IMR-90 (cell line): ENCODE measurements at regions not wholly inside any gene's neighbourhood (a gene's known extent, or its start where the extent isn't known, plus 50 kb on each side); places are given as distances from the start of the nearest gene placed in this dataset.

ENCODE experiments used
- ATAC-seq: fragments of 200-7000 bp; cut with Tn5 transposase; 2 replicates; pipeline ENCODE4 v1.9.1; 2020; ENCODE audit warnings: low read depth, mild to moderate bottlenecking, moderate library complexity
- BruUV-seq: library from RNA; stranded (reverse); fragments of 400-500 nt; replicated peaks from 2 replicates; lab custom pipeline; 2021; lab: Mats Ljungman, UMichigan
- CTCF ChIA-PET: fragments of 300-600 bp; formaldehyde crosslinking; extraction: SDS; loops from one replicate; lab custom pipeline; 2021; ENCODE audit warnings: antibody characterized with exemption; lab: Yijun Ruan, JAX
- POLR2A ChIA-PET: fragments of 300-600 bp; sonication (Branson Sonifier 250); formaldehyde crosslinking; loops from one replicate; lab custom pipeline; 2022; ENCODE audit warnings: antibody characterized with exemption; ENCODE audit not compliant: unreplicated experiment; lab: Charles Lee
- DNase-seq: peaks from one replicate; pipeline ENCODE4 v3.0.0; 2013
- H2AFZ ChIP-seq: replicated peaks from 2 replicates; pipeline ENCODE3; 2013; ENCODE audit warnings: low read length, mild to moderate bottlenecking; ENCODE audit not compliant: poor library complexity
- H2AK5ac ChIP-seq: 2 replicates; pipeline ENCODE4 v1.6.1; 2013; ENCODE audit warnings: low read depth, low read length, inconsistent platforms
- H2AK9ac ChIP-seq: replicated peaks from 2 replicates; pipeline ENCODE3; 2013; ENCODE audit warnings: mild to moderate bottlenecking, low read depth, low read length, moderate library complexity; ENCODE audit not compliant: poor library complexity
- H2BK120ac ChIP-seq: 2 replicates; pipeline ENCODE4 v1.6.1; 2013; ENCODE audit warnings: low read depth, low read length, inconsistent platforms
- H2BK15ac ChIP-seq: 3 replicates; pipeline ENCODE4 v1.6.1; 2013; ENCODE audit warnings: low read depth, low read length, inconsistent platforms
- H2BK20ac ChIP-seq: 2 replicates; pipeline ENCODE4 v1.6.1; 2013; ENCODE audit warnings: low read depth, mild to moderate bottlenecking, inconsistent platforms, low read length, moderate library complexity
- H2BK5ac ChIP-seq: 2 replicates; pipeline ENCODE4 v1.6.1; 2013; ENCODE audit warnings: mild to moderate bottlenecking, low read depth, low read length, inconsistent platforms; ENCODE audit not compliant: poor library complexity, severe bottlenecking
- H3K14ac ChIP-seq: replicated peaks from 2 replicates; pipeline ENCODE4 v1.6.1; 2013; ENCODE audit warnings: low read depth, low read length, inconsistent platforms
- H3K18ac ChIP-seq: 2 replicates; pipeline ENCODE4 v1.6.1; 2013; ENCODE audit warnings: low read depth, low read length, control low read depth
- H3K23ac ChIP-seq: 2 replicates; pipeline ENCODE4 v1.6.1; 2013; ENCODE audit warnings: low read depth, low read length, inconsistent platforms
- H3K27ac ChIP-seq: 2 replicates; pipeline ENCODE4 v1.5.1; 2013; ENCODE audit warnings: mild to moderate bottlenecking, control low read depth, low read length; ENCODE audit not compliant: insufficient read depth
- H3K27me3 ChIP-seq: 2 replicates; pipeline ENCODE4 v1.6.1; 2013; ENCODE audit warnings: low read length; ENCODE audit not compliant: control insufficient read depth, insufficient read depth
- H3K36me3 ChIP-seq: 2 replicates; pipeline ENCODE4 v1.6.1; 2013; ENCODE audit warnings: low read length, mixed read lengths; ENCODE audit not compliant: control insufficient read depth, insufficient read depth
- H3K4ac ChIP-seq: 2 replicates; pipeline ENCODE4 v1.6.1; 2013; ENCODE audit warnings: low read depth, low read length, inconsistent platforms
- H3K4me1 ChIP-seq: 2 replicates; pipeline ENCODE4 v1.6.1; 2013; ENCODE audit warnings: low read length, mixed read lengths; ENCODE audit not compliant: control insufficient read depth, insufficient read depth
- H3K4me2 ChIP-seq: 2 replicates; pipeline ENCODE4 v1.6.1; 2013; ENCODE audit warnings: low read depth, mild to moderate bottlenecking, control low read depth, low read length, moderate library complexity
- H3K4me3 ChIP-seq: 2 replicates; pipeline ENCODE4 v1.5.1; 2013; ENCODE audit warnings: low read depth, mild to moderate bottlenecking, control low read depth, low read length, moderate library complexity; ENCODE audit not compliant: insufficient read depth
- H3K56ac ChIP-seq: 2 replicates; pipeline ENCODE4 v1.6.1; 2013; ENCODE audit warnings: low read length, inconsistent platforms; ENCODE audit not compliant: insufficient read depth; ENCODE audit errors: extremely low read depth
- H3K79me1 ChIP-seq, 2 experiments: 2 replicates each; pipeline ENCODE4 v1.6.1; 2013; ENCODE audit warnings: low read length in 2 of 2, inconsistent platforms in 1 of 2, low read depth in 1 of 2
- H3K9ac ChIP-seq: 2 replicates; pipeline ENCODE4 v1.6.1; 2013; ENCODE audit warnings: low read depth, low read length, control low read depth
- H3K9me1 ChIP-seq: 2 replicates; pipeline ENCODE4 v1.6.1; 2013; ENCODE audit warnings: low read length, inconsistent platforms; ENCODE audit not compliant: insufficient read depth
- H3K9me3 ChIP-seq: 2 replicates; pipeline ENCODE4 v1.6.1; 2013; ENCODE audit warnings: low read length; ENCODE audit not compliant: control insufficient read depth, insufficient read depth
- H4K20me1 ChIP-seq: 2 replicates; pipeline ENCODE4 v1.6.1; 2013; ENCODE audit warnings: low read length, inconsistent platforms; ENCODE audit not compliant: insufficient read depth
- H4K5ac ChIP-seq: 2 replicates; pipeline ENCODE4 v1.6.1; 2013; ENCODE audit warnings: mild to moderate bottlenecking, low read depth, low read length, control low read depth
- H4K8ac ChIP-seq, 2 experiments: 2 replicates each; pipeline ENCODE4 v1.6.1; 2013; ENCODE audit warnings: low read depth in 2 of 2, low read length in 2 of 2, control low read depth in 1 of 2, inconsistent platforms in 1 of 2
- H4K91ac ChIP-seq: 2 replicates; pipeline ENCODE4 v1.6.1; 2013; ENCODE audit warnings: low read depth, low read length, inconsistent platforms; ENCODE audit not compliant: insufficient read depth
- BHLHE40 ChIP-seq: fragments of 150-350 bp; IDR thresholded peaks from 2 replicates; pipeline ENCODE4 v1.6.1; 2016; ENCODE audit warnings: mild to moderate bottlenecking, low read depth, low read length
- CEBPB ChIP-seq: IDR thresholded peaks from 2 replicates; pipeline ENCODE4 v1.6.1; 2012; ENCODE audit warnings: low read depth, low read length, improper control_type of control experiment
- CHD1 ChIP-seq: IDR thresholded peaks from 2 replicates; pipeline ENCODE4 v1.6.1; 2012; ENCODE audit warnings: low read depth, low read length, improper control_type of control experiment
- CTCF ChIP-seq: conservative IDR thresholded peaks from 2 replicates; pipeline ENCODE4 v1.5.1; 2012; ENCODE audit warnings: mild to moderate bottlenecking, low read depth, low read length, improper control_type of control experiment
- ELK1 ChIP-seq: fragments of 150-350 bp; IDR thresholded peaks from 2 replicates; pipeline ENCODE4 v1.6.1; 2016; ENCODE audit warnings: low read depth, mild to moderate bottlenecking, low read length, moderate library complexity, borderline replicate concordance
- FOS ChIP-seq: fragments of 150-350 bp; IDR thresholded peaks from 2 replicates; pipeline ENCODE4 v1.6.1; 2016; ENCODE audit warnings: low read depth, low read length
- MAFK ChIP-seq: IDR thresholded peaks from 2 replicates; pipeline ENCODE4 v1.6.1; 2012; ENCODE audit warnings: low read depth, low read length, improper control_type of control experiment
- MAZ ChIP-seq: IDR thresholded peaks from 2 replicates; pipeline ENCODE4 v1.6.1; 2012; ENCODE audit warnings: low read depth, mild to moderate bottlenecking, low read length, improper control_type of control experiment, moderate library complexity, borderline replicate concordance
- MXI1 ChIP-seq: IDR thresholded peaks from 2 replicates; pipeline ENCODE4 v1.6.1; 2012; ENCODE audit warnings: low read depth, mild to moderate bottlenecking, low read length, moderate library complexity, borderline replicate concordance
- NFE2L2 ChIP-seq: fragments of 150-350 bp; IDR thresholded peaks from 2 replicates; pipeline ENCODE4 v1.6.1; 2016; ENCODE audit warnings: low read depth, mild to moderate bottlenecking, low read length
- POLR2A ChIP-seq: IDR thresholded peaks from 2 replicates; pipeline ENCODE4 v1.6.1; 2012; ENCODE audit warnings: mild to moderate bottlenecking, low read depth, low read length
- RCOR1 ChIP-seq: IDR thresholded peaks from 2 replicates; pipeline ENCODE4 v1.6.1; 2012; ENCODE audit warnings: mild to moderate bottlenecking, low read length, improper control_type of control experiment; ENCODE audit not compliant: insufficient replicate concordance
- RFX5 ChIP-seq: IDR thresholded peaks from 2 replicates; pipeline ENCODE4 v1.8.0; 2012; ENCODE audit warnings: low read depth, mild to moderate bottlenecking, low read length, moderate library complexity
- WGBS, 2 experiments: methylation state at CpG; one replicate each; pipeline versions ENCODE4 v1.1.5 to v1.1.7; 2013; ENCODE audit warnings: missing lambda C conversion rate in 2 of 2; ENCODE audit not compliant: insufficient read length in 1 of 2; ENCODE audit errors: extremely low coverage in 2 of 2; 5-methylcytosine and 5-hydroxymethylcytosine counted together
- dilution Hi-C: fragments of 300-500 bp; cut with HindIII; formaldehyde crosslinking; loops from one replicate; pipeline ENCODE4 v1.14.3; 2018; ENCODE audit warnings: low sequenced_read_pairs; ENCODE audit not compliant: unreplicated experiment
- in situ Hi-C: fragments of 300-500 bp; cut with MboI; formaldehyde crosslinking; loops from 3 replicates; pipeline ENCODE4 v1.14.3; 2019; ENCODE audit warnings: low sequenced_read_pairs, inconsistent platforms, mixed read lengths
- intact Hi-C: fragments of 100-400 bp; cut with micrococcal nuclease; formaldehyde crosslinking; loops from 2 replicates; pipeline ENCODE4 v1.10.0; 2022

- Histone ChIP-seq H3K27me3 (no peaks in the 10 kb centered on the region), H3K27ac (no peak overlapping the region), H2AK9ac (no peak overlapping the region), H3K4me2 (no peak overlapping the region), H2BK20ac (no peak overlapping the region), H3K9me1 (0 out of 2 replicates have a peak, but pooled peaks cover 2% of the 10 kb centered on the region), H3K4me1 (no peaks in the 10 kb centered on the region), H3K36me3 (peaks cover 8% of the 10 kb centered on the region), H2AFZ (no peak overlapping the region), H3K14ac (no peak overlapping the region), H2AK5ac (no peak overlapping the region), H2BK120ac (no peak overlapping the region), H3K9ac (no peak overlapping the region), H4K8ac (no peak overlapping the region), H2BK5ac (no peak overlapping the region), H3K23ac (no peak overlapping the region), H3K56ac (no peak overlapping the region), H3K9me3 (no peaks in the 10 kb centered on the region), H2BK15ac (no peak overlapping the region), H4K20me1 (no peaks in the 10 kb centered on the region; the same call in 1 of the 2 replicates), H4K5ac (no peak overlapping the region), H3K18ac (no peak overlapping the region), H3K4me3 (no peak overlapping the region), H4K91ac (no peak overlapping the region), H3K79me1 (peaks cover 15% of the 10 kb centered on the region in 2 experiments; a peak in 3 of 4 replicates), H3K4ac (no peak overlapping the region)
- WGBS, 2 experiments = no CpG with 5 or more reads among the region's 2 CpGs
- dilution Hi-C loops = no loop called here
- ATAC-seq (peak; percentile 24; the same call in 1 of the 2 replicates), DNase-seq (peak; percentile 65)
- no TSS peak for BruUV-seq
- in situ Hi-C loops = loop anchor here (10.0 to 25.0 kb wide), 2 partner anchors 347 to 1130 kb away; no protein-coding TSS in a partner anchor
- POLR2A ChIA-PET = no interaction called here
- intact Hi-C loops = no loop called here
- CTCF ChIA-PET = no interaction called here
- TF ChIP-seq MAFK (no peak), MAZ (no peak), NFE2L2 (no peak), POLR2A (no peak), RCOR1 (no peak), CHD1 (no peak), FOS (no peak), BHLHE40 (no peak), CTCF (no peak), MXI1 (no peak), ELK1 (no peak), RFX5 (no peak), CEBPB (no peak)
These were observed 102.1 kb upstream of the TMEM168 start for GRCh38 chr7:112892263-112892662.
